WTC11 (cell line): ENCODE measurements at regions not wholly inside any gene's neighbourhood (a gene's known extent, or its start where the extent isn't known, plus 50 kb on each side); places are given as distances from the start of the nearest gene placed in this dataset.

Experiments used
- ATAC-seq: fragments of 200-7000 bp; cut with Tn5 transposase; 2 replicates; pipeline ENCODE4 v1.10.0; 2021; ENCODE audit warnings: mild to moderate bottlenecking, moderate library complexity
- CTCF ChIA-PET: fragments of 300-600 bp; sonication (Branson Sonifier 250); formaldehyde crosslinking; loops from one replicate; lab custom pipeline; 2021; ENCODE audit warnings: antibody characterized with exemption; lab: Charles Lee
- POLR2A ChIA-PET: fragments of 350-600 bp; sonication (Branson Sonifier 250); formaldehyde crosslinking; loops from one replicate; lab custom pipeline; 2021; ENCODE audit warnings: antibody characterized with exemption; lab: Charles Lee
- DNase-seq: peaks from one replicate; pipeline ENCODE4 v3.0.0; 2021; ENCODE audit warnings: low spot score
- H3K27ac Mint-ChIP-seq: 2 replicates; pipeline ENCODE4 v1.8.0; 2021; ENCODE audit warnings: mixed read lengths
- H3K27me3 Mint-ChIP-seq: 2 replicates; pipeline ENCODE4 v1.8.0; 2021; ENCODE audit warnings: low read depth, mild to moderate bottlenecking, moderate library complexity, mixed read lengths
- H3K36me3 Mint-ChIP-seq: 2 replicates; pipeline ENCODE4 v1.8.0; 2021; ENCODE audit warnings: mixed read lengths
- H3K4me1 Mint-ChIP-seq: 2 replicates; pipeline ENCODE4 v1.8.0; 2022; ENCODE audit warnings: mixed read lengths
- H3K4me3 Mint-ChIP-seq: 2 replicates; pipeline ENCODE4 v1.8.0; 2021; ENCODE audit warnings: mild to moderate bottlenecking, moderate library complexity, mixed read lengths
- H3K9me3 Mint-ChIP-seq: 2 replicates; pipeline ENCODE4 v1.8.0; 2021; ENCODE audit warnings: mixed read lengths
- CREM ChIP-seq: sonication (generic); formaldehyde crosslinking; IDR thresholded peaks from 2 replicates; pipeline ENCODE4 v1.8.1; 2022; ENCODE audit warnings: mild to moderate bottlenecking, missing genetic modification reagents, moderate library complexity
- FOXP1 ChIP-seq: sonication (generic); formaldehyde crosslinking; IDR thresholded peaks from 2 replicates; pipeline ENCODE4 v1.8.0; 2022; ENCODE audit warnings: missing genetic modification reagents, mild to moderate bottlenecking, moderate library complexity, borderline replicate concordance
- GABPB1 ChIP-seq: sonication (generic); formaldehyde crosslinking; IDR thresholded peaks from 2 replicates; pipeline ENCODE4 v1.8.1; 2023; ENCODE audit warnings: mild to moderate bottlenecking, missing genetic modification reagents
- GRHL2 ChIP-seq: fragments of 250-450 bp; sonication (Bioruptor Pico); IDR thresholded peaks from 2 replicates; pipeline ENCODE4 v1.8.0; 2022; ENCODE audit warnings: mild to moderate bottlenecking, moderate library complexity; ENCODE audit not compliant: insufficient replicate concordance, severe bottlenecking
- JUN ChIP-seq: sonication (generic); formaldehyde crosslinking; IDR thresholded peaks from 2 replicates; pipeline ENCODE4 v1.8.0; 2023; ENCODE audit warnings: mild to moderate bottlenecking, missing genetic modification reagents
- MXD4 ChIP-seq: fragments of 250-450 bp; sonication (Bioruptor Pico); IDR thresholded peaks from 2 replicates; pipeline ENCODE4 v1.8.0; 2021; ENCODE audit warnings: mild to moderate bottlenecking, moderate library complexity, borderline replicate concordance
- RORB ChIP-seq: fragments of 250-450 bp; sonication (Bioruptor Pico); IDR thresholded peaks from 2 replicates; pipeline ENCODE4 v1.9.0; 2021; ENCODE audit warnings: mild to moderate bottlenecking
- TCF7 ChIP-seq: sonication (generic); formaldehyde crosslinking; IDR thresholded peaks from 2 replicates; pipeline ENCODE4 v1.8.0; 2022; ENCODE audit warnings: mild to moderate bottlenecking, low read depth, missing genetic modification reagents, moderate library complexity
- TP53 ChIP-seq: sonication (generic); formaldehyde crosslinking; IDR thresholded peaks from 2 replicates; pipeline ENCODE4 v1.8.1; 2023; ENCODE audit warnings: mild to moderate bottlenecking, missing genetic modification reagents
- ZNF396 ChIP-seq: fragments of 250-450 bp; sonication (Bioruptor Pico); IDR thresholded peaks from 2 replicates; pipeline ENCODE4 v1.8.0; 2021; ENCODE audit warnings: mild to moderate bottlenecking, moderate library complexity, borderline replicate concordance
- ZNF671 ChIP-seq: fragments of 250-450 bp; sonication (Bioruptor Pico); IDR thresholded peaks from 2 replicates; pipeline ENCODE4 v1.8.0; 2021; ENCODE audit warnings: mild to moderate bottlenecking
- TF ChIP-seq, protein P1 (sequence below): sonication (generic); formaldehyde crosslinking; IDR thresholded peaks from 2 replicates; pipeline ENCODE4 v1.8.1; 2023; ENCODE audit warnings: mild to moderate bottlenecking, moderate library complexity, missing genetic modification reagents
- TF ChIP-seq, protein P2 (sequence below): sonication (generic); formaldehyde crosslinking; IDR thresholded peaks from 2 replicates; pipeline ENCODE4 v1.8.0; 2023; ENCODE audit warnings: missing genetic modification reagents, mild to moderate bottlenecking, borderline replicate concordance
- TF ChIP-seq, protein P3 (sequence below): fragments of 250-450 bp; sonication (Bioruptor Pico); conservative IDR thresholded peaks from 2 replicates; pipeline ENCODE4 v1.9.0; 2021; ENCODE audit warnings: mild to moderate bottlenecking
- TF ChIP-seq, protein P4 (sequence below): sonication (generic); formaldehyde crosslinking; conservative IDR thresholded peaks from 2 replicates; pipeline ENCODE4 v1.8.1; 2022; ENCODE audit warnings: mild to moderate bottlenecking, missing genetic modification reagents
- TF ChIP-seq, protein P5 (sequence below): sonication (generic); formaldehyde crosslinking; IDR thresholded peaks from 2 replicates; pipeline ENCODE4 v1.8.1; 2023; ENCODE audit warnings: mild to moderate bottlenecking, missing genetic modification reagents, moderate library complexity

DNA sequence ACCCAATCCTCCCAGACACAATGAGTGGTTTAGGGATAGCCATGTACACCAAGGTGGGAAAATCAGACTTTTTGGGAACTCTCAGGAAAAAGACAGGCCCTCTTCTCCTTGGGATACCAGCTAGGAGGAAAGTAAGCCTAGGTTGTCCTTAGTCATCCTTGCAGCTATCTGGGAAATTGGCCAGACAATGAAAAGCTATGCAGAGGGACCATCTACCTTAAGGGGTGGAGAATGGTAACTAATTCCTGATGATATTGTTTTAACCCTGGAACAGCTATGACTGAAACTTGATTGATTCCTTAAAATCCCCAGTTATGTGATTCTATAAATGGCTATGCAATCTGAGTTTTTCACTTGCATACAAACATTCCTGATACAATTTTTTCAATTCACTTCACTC is 88.9 kb upstream of the BNC2 start:
- TF ChIP-seq FOXP1, result no peak
- TF ChIP-seq, protein P1, sequence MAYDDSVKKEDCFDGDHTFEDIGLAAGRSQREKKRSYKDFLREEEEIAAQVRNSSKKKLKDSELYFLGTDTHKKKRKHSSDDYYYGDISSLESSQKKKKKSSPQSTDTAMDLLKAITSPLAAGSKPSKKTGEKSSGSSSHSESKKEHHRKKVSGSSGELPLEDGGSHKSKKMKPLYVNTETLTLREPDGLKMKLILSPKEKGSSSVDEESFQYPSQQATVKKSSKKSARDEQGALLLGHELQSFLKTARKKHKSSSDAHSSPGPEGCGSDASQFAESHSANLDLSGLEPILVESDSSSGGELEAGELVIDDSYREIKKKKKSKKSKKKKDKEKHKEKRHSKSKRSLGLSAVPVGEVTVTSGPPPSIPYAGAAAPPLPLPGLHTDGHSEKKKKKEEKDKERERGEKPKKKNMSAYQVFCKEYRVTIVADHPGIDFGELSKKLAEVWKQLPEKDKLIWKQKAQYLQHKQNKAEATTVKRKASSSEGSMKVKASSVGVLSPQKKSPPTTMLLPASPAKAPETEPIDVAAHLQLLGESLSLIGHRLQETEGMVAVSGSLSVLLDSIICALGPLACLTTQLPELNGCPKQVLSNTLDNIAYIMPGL, result no peak
- TF ChIP-seq CREM (CRISPR knock-in tag), result no peak
- TF ChIP-seq TP53 (CRISPR knock-in tag), result no peak
- no peak for TF ChIP-seq RORB (CRISPR knock-in tag)
- TF ChIP-seq, protein P2, sequence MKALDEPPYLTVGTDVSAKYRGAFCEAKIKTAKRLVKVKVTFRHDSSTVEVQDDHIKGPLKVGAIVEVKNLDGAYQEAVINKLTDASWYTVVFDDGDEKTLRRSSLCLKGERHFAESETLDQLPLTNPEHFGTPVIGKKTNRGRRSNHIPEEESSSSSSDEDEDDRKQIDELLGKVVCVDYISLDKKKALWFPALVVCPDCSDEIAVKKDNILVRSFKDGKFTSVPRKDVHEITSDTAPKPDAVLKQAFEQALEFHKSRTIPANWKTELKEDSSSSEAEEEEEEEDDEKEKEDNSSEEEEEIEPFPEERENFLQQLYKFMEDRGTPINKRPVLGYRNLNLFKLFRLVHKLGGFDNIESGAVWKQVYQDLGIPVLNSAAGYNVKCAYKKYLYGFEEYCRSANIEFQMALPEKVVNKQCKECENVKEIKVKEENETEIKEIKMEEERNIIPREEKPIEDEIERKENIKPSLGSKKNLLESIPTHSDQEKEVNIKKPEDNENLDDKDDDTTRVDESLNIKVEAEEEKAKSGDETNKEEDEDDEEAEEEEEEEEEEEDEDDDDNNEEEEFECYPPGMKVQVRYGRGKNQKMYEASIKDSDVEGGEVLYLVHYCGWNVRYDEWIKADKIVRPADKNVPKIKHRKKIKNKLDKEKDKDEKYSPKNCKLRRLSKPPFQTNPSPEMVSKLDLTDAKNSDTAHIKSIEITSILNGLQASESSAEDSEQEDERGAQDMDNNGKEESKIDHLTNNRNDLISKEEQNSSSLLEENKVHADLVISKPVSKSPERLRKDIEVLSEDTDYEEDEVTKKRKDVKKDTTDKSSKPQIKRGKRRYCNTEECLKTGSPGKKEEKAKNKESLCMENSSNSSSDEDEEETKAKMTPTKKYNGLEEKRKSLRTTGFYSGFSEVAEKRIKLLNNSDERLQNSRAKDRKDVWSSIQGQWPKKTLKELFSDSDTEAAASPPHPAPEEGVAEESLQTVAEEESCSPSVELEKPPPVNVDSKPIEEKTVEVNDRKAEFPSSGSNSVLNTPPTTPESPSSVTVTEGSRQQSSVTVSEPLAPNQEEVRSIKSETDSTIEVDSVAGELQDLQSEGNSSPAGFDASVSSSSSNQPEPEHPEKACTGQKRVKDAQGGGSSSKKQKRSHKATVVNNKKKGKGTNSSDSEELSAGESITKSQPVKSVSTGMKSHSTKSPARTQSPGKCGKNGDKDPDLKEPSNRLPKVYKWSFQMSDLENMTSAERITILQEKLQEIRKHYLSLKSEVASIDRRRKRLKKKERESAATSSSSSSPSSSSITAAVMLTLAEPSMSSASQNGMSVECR (CRISPR knock-in tag), result no peak
- no peak for TF ChIP-seq JUN (CRISPR knock-in tag)
- TF ChIP-seq ZNF396 (CRISPR knock-in tag), result no peak
- ATAC-seq, result no peak
- CTCF ChIA-PET, result no interaction called here
- H3K4me3 Mint-ChIP-seq, result no peak overlapping the region
- no peak for DNase-seq
- peaks cover 16% of the 10 kb centered on the region for H3K9me3 Mint-ChIP-seq
- POLR2A ChIA-PET, result no interaction called here
- no peak overlapping the region for H3K27ac Mint-ChIP-seq
- H3K36me3 Mint-ChIP-seq, result peaks cover 7% of the 10 kb centered on the region; the same call in 1 of the 2 replicates
- H3K4me1 Mint-ChIP-seq, result peaks cover 6% of the 10 kb centered on the region; the same call in 1 of the 2 replicates
- no peaks in the 10 kb centered on the region for H3K27me3 Mint-ChIP-seq

DNA sequence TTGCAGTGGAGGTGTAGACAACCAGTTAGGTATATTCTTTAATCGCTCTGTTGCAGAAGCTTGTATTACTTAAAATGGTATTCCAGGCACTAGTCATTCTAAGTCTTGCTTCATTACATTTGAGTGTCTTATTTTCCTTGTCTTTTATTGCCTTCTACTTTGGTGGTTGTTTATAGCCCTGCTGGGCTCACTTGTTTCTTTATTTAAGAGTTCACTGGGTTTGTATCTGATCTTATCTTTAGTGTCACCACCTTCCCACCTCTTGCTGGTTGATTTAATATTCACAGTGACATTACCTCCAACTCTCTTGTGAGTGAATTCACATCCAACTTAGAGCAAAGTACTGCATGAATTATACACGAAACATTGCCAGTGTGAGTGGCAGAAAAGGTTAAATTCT is 83.6 kb upstream of the BNC2 start:
- Mint-ChIP-seq H3K4me1 (peaks cover 13% of the 10 kb centered on the region), H3K9me3 (no peaks in the 10 kb centered on the region), H3K27me3 (no peaks in the 10 kb centered on the region), H3K4me3 (no peak overlapping the region), H3K36me3 (no peaks in the 10 kb centered on the region), H3K27ac (no peak overlapping the region)
- no peak for TF ChIP-seq GRHL2
- ATAC-seq, result no peak
- POLR2A ChIA-PET, result no interaction called here
- DNase-seq, result no peak
- CTCF ChIA-PET, result no interaction called here

DNA sequence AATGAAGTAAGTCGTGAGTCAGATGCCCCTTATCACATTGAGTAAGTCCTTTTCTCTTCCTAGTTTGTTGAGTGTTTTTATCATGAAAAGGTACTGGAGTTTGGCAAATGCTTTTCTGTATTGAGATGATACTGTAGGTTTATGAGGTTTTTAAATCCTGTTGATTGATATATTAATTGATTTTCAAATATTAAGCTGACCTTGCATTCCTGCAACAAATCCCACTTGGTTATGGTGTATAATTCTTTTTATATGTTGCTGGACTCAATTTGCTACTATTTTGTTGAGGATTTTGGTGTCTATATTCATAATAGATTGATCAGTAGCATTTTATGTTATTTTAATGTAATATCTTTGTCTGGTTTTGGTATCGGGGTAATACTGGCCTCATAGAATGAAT is 81.0 kb upstream of the BNC2 start:
- Mint-ChIP-seq H3K4me1 (peaks cover 7% of the 10 kb centered on the region), H3K36me3 (no peaks in the 10 kb centered on the region)
- ATAC-seq, result no peak
- TF ChIP-seq, protein P3, sequence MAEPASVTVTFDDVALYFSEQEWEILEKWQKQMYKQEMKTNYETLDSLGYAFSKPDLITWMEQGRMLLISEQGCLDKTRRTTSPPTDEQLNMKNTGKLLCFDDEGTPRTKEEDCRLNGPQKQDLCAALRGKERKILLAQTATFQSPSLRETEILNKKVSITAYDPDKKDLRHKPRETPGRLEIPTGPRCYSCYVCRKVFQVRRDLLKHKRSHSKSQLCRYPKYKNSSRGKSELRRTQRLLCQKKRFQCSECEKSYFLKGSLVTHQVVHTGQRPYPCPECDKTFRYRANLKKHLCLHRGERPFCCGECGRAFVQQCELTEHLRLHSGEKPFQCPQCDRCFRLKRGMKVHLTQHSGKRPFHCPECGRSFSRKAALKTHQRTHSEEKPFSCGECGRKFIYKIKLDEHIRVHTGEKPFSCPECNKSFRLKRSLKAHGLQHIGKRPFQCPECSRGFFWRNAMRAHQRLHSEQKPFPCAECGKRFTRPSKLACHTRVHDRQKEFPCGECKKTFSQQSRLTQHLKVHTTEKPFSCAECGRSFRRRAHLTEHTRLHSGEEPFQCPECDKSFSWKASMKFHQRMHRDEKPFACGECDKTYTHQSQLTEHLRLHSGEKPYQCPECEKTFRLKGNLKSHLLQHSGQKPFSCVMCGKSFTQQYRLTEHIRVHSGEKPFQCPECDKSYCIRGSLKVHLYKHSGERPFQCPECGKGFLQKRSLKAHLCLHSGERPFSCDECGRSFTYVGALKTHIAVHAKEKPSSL (CRISPR knock-in tag), result no peak
- TF ChIP-seq, all 79 proteins: peak for 0
- H3K9me3 Mint-ChIP-seq, result no peaks in the 10 kb centered on the region
- ChIA-PET CTCF (no interaction called here), POLR2A (no interaction called here)
- H3K27ac Mint-ChIP-seq, result no peak overlapping the region
- no peaks in the 10 kb centered on the region for H3K27me3 Mint-ChIP-seq
- DNase-seq, result no peak
- H3K4me3 Mint-ChIP-seq, result no peak overlapping the region

DNA sequence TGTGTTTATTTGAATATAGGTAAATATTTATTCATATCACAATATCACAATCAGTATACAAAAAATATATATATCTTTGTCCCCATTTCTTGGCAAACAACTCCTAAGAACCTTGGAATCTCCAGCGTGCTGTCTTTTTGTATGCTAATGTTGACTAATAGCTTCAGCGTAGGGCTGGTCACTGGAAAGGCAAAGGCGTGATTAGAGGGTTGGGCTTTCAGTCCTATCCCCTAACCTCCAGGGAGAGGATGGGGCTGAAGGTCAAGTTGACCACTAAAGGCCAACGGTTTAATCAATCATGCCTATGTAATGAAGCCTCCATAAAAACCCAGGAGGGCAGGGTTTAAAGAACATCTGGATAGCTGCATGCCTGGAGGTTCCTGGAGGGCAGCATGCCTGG is 79.6 kb upstream of the BNC2 start:
- peak; percentile 85 for ATAC-seq
- Mint-ChIP-seq H3K9me3 (peaks cover 5% of the 10 kb centered on the region; the same call in 1 of the 2 replicates), H3K4me3 (no peak overlapping the region), H3K4me1 (peaks cover 7% of the 10 kb centered on the region), H3K36me3 (no peaks in the 10 kb centered on the region), H3K27me3 (no peaks in the 10 kb centered on the region), H3K27ac (no peak overlapping the region)
- POLR2A ChIA-PET, result no interaction called here
- DNase-seq, result peak; percentile 11
- CTCF ChIA-PET, result no interaction called here
- TF ChIP-seq, protein P4, sequence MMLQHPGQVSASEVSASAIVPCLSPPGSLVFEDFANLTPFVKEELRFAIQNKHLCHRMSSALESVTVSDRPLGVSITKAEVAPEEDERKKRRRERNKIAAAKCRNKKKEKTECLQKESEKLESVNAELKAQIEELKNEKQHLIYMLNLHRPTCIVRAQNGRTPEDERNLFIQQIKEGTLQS (CRISPR knock-in tag), result no peak
- TF ChIP-seq ZNF671 (no peak), TCF7 (CRISPR knock-in tag) (no peak), MXD4 (CRISPR knock-in tag) (no peak), GABPB1 (no peak)
- TF ChIP-seq, protein P1, result no peak
- TF ChIP-seq, protein P5, sequence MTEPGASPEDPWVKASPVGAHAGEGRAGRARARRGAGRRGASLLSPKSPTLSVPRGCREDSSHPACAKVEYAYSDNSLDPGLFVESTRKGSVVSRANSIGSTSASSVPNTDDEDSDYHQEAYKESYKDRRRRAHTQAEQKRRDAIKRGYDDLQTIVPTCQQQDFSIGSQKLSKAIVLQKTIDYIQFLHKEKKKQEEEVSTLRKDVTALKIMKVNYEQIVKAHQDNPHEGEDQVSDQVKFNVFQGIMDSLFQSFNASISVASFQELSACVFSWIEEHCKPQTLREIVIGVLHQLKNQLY (CRISPR knock-in tag), result no peak
